Testis (tissue), 2 donors: ENCODE measurements at regions not wholly inside any gene's neighbourhood (a gene's known extent, or its start where the extent isn't known, plus 50 kb on each side); places are given as distances from the start of the nearest gene placed in this dataset.

Experiments used
- POLR2A ChIP-seq: fragments of 450-650 bp; IDR thresholded peaks from one replicate; pipeline ENCODE4 v1.6.1; 2017; ENCODE audit warnings: antibody characterized with exemption, mild to moderate bottlenecking, moderate library complexity
- TF ChIP-seq, protein P1 (sequence below), 3 experiments: fragments of 450-650 bp in 2 of 3; fragments of 200-600 bp in 1 of 3; sonication (generic) in 1 of 3; IDR thresholded peaks; one replicate each; pipeline ENCODE4 v1.5.1; 2016 to 2019; ENCODE audit warnings: antibody characterized with exemption in 3 of 3, mild to moderate bottlenecking in 2 of 3, moderate library complexity in 1 of 3

DNA sequence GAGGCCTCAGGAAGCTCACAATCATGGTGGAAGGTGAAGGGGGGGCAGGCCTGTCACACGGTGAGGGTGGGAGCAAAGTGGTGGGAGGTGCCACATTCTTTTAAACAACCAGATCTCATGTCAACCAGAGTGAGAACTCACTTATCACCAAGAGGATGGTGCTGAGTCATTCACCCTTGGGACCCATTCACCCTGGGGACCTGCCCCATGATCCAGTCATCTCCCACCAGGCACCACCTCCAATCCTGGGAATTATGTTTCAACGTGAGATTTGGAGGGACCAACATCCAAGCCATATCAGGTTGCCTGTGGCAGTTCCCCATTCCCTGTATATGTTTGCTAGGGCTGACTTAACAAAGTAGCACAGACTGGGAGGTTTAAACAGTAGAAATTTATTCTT, 318.4 kb upstream of the CLNK start:
- no peak for TF ChIP-seq POLR2A
- TF ChIP-seq, protein P1, sequence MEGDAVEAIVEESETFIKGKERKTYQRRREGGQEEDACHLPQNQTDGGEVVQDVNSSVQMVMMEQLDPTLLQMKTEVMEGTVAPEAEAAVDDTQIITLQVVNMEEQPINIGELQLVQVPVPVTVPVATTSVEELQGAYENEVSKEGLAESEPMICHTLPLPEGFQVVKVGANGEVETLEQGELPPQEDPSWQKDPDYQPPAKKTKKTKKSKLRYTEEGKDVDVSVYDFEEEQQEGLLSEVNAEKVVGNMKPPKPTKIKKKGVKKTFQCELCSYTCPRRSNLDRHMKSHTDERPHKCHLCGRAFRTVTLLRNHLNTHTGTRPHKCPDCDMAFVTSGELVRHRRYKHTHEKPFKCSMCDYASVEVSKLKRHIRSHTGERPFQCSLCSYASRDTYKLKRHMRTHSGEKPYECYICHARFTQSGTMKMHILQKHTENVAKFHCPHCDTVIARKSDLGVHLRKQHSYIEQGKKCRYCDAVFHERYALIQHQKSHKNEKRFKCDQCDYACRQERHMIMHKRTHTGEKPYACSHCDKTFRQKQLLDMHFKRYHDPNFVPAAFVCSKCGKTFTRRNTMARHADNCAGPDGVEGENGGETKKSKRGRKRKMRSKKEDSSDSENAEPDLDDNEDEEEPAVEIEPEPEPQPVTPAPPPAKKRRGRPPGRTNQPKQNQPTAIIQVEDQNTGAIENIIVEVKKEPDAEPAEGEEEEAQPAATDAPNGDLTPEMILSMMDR (IDR thresholded peaks at IDR 0.05): no peak
